Mesothelial cell of epicardium (in vitro differentiated cells): ENCODE measurements at regions not wholly inside any gene's neighbourhood (a gene's known extent, or its start where the extent isn't known, plus 50 kb on each side); places are given as distances from the start of the nearest gene placed in this dataset.

ENCODE experiments used
- DNase-seq, 2 experiments: peaks; one replicate each; pipeline ENCODE4 v3.0.0; 2021; ENCODE audit warnings: low spot score in 2 of 2; ENCODE audit not compliant: unreplicated experiment in 2 of 2
- H3K27ac Mint-ChIP-seq: 2 replicates; pipeline ENCODE4 v1.8.0; 2021; ENCODE audit warnings: mixed read lengths
- H3K27me3 Mint-ChIP-seq: 2 replicates; pipeline ENCODE4 v1.8.0; 2021; ENCODE audit warnings: low read depth, mixed read lengths
- H3K36me3 Mint-ChIP-seq: 2 replicates; pipeline ENCODE4 v1.8.0; 2021; ENCODE audit warnings: mixed read lengths
- H3K4me1 Mint-ChIP-seq: 2 replicates; pipeline ENCODE4 v1.8.0; 2021; ENCODE audit warnings: mixed read lengths
- H3K4me3 Mint-ChIP-seq: 2 replicates; pipeline ENCODE4 v1.8.0; 2021; ENCODE audit warnings: mild to moderate bottlenecking, moderate library complexity, mixed read lengths
- H3K9me3 Mint-ChIP-seq: 2 replicates; pipeline ENCODE4 v1.8.0; 2021; ENCODE audit warnings: mixed read lengths
- TF ChIP-seq, protein P1 (sequence below): fragments of 200-600 bp; sonication (generic); IDR thresholded peaks from one replicate; pipeline ENCODE4 v1.5.0; 2021; ENCODE audit warnings: antibody characterized with exemption; ENCODE audit not compliant: unreplicated experiment

- peaks cover 19% of the 10 kb centered on the region for H3K4me1 Mint-ChIP-seq
- H3K36me3 Mint-ChIP-seq: no peaks in the 10 kb centered on the region
- H3K9me3 Mint-ChIP-seq: peaks cover 5% of the 10 kb centered on the region
- H3K27ac Mint-ChIP-seq: no peak overlapping the region
- H3K27me3 Mint-ChIP-seq: no peaks in the 10 kb centered on the region
- H3K4me3 Mint-ChIP-seq: no peak overlapping the region
- DNase-seq: no peak
- TF ChIP-seq, protein P1, sequence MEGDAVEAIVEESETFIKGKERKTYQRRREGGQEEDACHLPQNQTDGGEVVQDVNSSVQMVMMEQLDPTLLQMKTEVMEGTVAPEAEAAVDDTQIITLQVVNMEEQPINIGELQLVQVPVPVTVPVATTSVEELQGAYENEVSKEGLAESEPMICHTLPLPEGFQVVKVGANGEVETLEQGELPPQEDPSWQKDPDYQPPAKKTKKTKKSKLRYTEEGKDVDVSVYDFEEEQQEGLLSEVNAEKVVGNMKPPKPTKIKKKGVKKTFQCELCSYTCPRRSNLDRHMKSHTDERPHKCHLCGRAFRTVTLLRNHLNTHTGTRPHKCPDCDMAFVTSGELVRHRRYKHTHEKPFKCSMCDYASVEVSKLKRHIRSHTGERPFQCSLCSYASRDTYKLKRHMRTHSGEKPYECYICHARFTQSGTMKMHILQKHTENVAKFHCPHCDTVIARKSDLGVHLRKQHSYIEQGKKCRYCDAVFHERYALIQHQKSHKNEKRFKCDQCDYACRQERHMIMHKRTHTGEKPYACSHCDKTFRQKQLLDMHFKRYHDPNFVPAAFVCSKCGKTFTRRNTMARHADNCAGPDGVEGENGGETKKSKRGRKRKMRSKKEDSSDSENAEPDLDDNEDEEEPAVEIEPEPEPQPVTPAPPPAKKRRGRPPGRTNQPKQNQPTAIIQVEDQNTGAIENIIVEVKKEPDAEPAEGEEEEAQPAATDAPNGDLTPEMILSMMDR: no peak
These were observed 60.4 kb upstream of the POU1F1 start for GRCh38 chr3:87336761-87337160.

- DNase-seq: no peak
- H3K4me3 Mint-ChIP-seq: no peak overlapping the region
- H3K27me3 Mint-ChIP-seq: no peaks in the 10 kb centered on the region
- TF ChIP-seq, protein P1: no peak
- H3K9me3 Mint-ChIP-seq: peaks cover 3% of the 10 kb centered on the region
- no peak overlapping the region for H3K27ac Mint-ChIP-seq
- peaks cover 19% of the 10 kb centered on the region for H3K4me1 Mint-ChIP-seq
- H3K36me3 Mint-ChIP-seq: no peaks in the 10 kb centered on the region
These were observed 59.5 kb upstream of the POU1F1 start for GRCh38 chr3:87335931-87336330.

DNA sequence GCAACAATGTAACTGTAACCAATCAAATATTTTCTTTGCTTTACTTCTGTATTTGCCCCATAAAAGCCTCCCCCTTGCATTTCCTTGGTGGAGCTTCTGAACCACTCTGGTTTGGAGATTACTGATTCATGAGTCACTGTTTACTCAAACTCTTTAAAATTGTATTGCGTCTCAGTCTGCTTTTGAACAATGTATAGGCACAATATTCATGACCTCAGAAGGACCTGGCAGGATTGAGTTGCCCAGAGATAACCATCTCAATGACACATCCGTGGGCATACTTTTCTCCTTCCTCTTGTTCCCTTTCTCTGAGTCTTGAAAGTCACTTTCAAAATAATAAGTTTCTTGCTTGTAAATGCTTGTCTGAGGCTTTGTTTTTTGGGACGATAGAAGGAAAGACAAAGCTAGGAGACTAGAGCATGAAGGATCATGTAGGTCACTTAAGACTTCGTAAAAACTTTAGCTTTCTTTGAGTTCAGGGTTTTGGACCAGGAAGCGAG is 57.1 kb upstream of the POU1F1 start:
- peak overlapping the region; percentile 36 for H3K27ac Mint-ChIP-seq
- TF ChIP-seq, protein P1: no peak
- no peak for DNase-seq
- H3K4me1 Mint-ChIP-seq: peaks cover 19% of the 10 kb centered on the region
- peaks cover 6% of the 10 kb centered on the region for H3K9me3 Mint-ChIP-seq
- H3K27me3 Mint-ChIP-seq: no peaks in the 10 kb centered on the region
- no peak overlapping the region for H3K4me3 Mint-ChIP-seq
- H3K36me3 Mint-ChIP-seq: no peaks in the 10 kb centered on the region

- Mint-ChIP-seq H3K27me3 (no peaks in the 10 kb centered on the region), H3K9me3 (peaks cover 8% of the 10 kb centered on the region), H3K36me3 (no peaks in the 10 kb centered on the region), H3K4me1 (peaks cover 19% of the 10 kb centered on the region), H3K27ac (peak overlapping the region; percentile 36), H3K4me3 (no peak overlapping the region)
- TF ChIP-seq, protein P1: no peak
- DNase-seq: no peak
These were observed 56.4 kb upstream of the POU1F1 start for GRCh38 chr3:87332789-87333188.

- TF ChIP-seq, protein P1: no peak
- Mint-ChIP-seq H3K36me3 (peaks cover 5% of the 10 kb centered on the region), H3K27me3 (no peaks in the 10 kb centered on the region), H3K27ac (no peak overlapping the region), H3K4me1 (peaks cover 17% of the 10 kb centered on the region), H3K9me3 (peaks cover 29% of the 10 kb centered on the region), H3K4me3 (no peak overlapping the region)
- no peak for DNase-seq
These were observed 52.7 kb upstream of the POU1F1 start for GRCh38 chr3:87329065-87329464.
